HepG2 (cell line): ENCODE measurements at regions not wholly inside any gene's neighbourhood (a gene's known extent, or its start where the extent isn't known, plus 50 kb on each side); places are given as distances from the start of the nearest gene placed in this dataset.
A peak's percentile ranks its signal among the peaks of the same experiment; 100 is the strongest.

Experiments used
- ATAC-seq: fragments of 200-7000 bp; cut with Tn5 transposase; 3 replicates; pipeline ENCODE4 v1.9.1; 2020; ENCODE audit warnings: mild to moderate bottlenecking, moderate library complexity
- BruUV-seq: library from RNA; stranded (reverse); fragments of 400-500 nt; replicated peaks from 2 replicates; lab custom pipeline; 2021; lab: Mats Ljungman, UMichigan
- CTCF ChIA-PET: fragments of 300-600 bp; formaldehyde crosslinking; extraction: SDS; loops from one replicate; lab custom pipeline; 2021; ENCODE audit warnings: low total read pairs, inconsistent platforms, low intra/inter-chr PET ratio; lab: Yijun Ruan, JAX
- POLR2A ChIA-PET: fragments of 350-600 bp; sonication (Branson Sonifier 250); formaldehyde crosslinking; loops from one replicate; lab custom pipeline; 2020; ENCODE audit warnings: antibody characterized with exemption, inconsistent platforms; lab: Yijun Ruan, JAX
- DNase-seq: peaks from one replicate; pipeline ENCODE4 v3.0.0-alpha.2; 2015; ENCODE audit warnings: low spot score
- FAIRE-seq: peaks from 3 replicates; lab custom pipeline; 2011; peaks lifted over from hg19 to GRCh38; lab: Jason Lieb, UNC
- H2AFZ ChIP-seq: one replicate; pipeline ENCODE4 v1.6.1; 2011; ENCODE audit warnings: low read length, inconsistent platforms
- H3K27ac ChIP-seq: fragments of 300-600 bp; 3 replicates; pipeline ENCODE4 v1.8.0; 2011; ENCODE audit warnings: mixed run types, mild to moderate bottlenecking, mixed read lengths, low read length, inconsistent platforms; ENCODE audit not compliant: insufficient read depth; ENCODE audit errors: extremely low read length
- H3K27me3 ChIP-seq, 2 experiments: fragments of 200-600 bp in 1 of 2; 2 replicates in 1 of 2; 3 replicates in 1 of 2; pipeline versions ENCODE4 v1.6.0 to v1.8.0; 2011; ENCODE audit warnings: low read length in 2 of 2, mild to moderate bottlenecking in 2 of 2, moderate library complexity in 2 of 2, inconsistent platforms in 1 of 2; ENCODE audit not compliant: insufficient read depth in 2 of 2, control insufficient read depth in 1 of 2
- H3K36me3 ChIP-seq, 2 experiments: fragments of 200-600 bp in 1 of 2; replicated peaks in 1 of 2; 2 replicates in 1 of 2; 3 replicates in 1 of 2; pipeline versions ENCODE4 v1.5.1 to v1.8.0; 2011; ENCODE audit warnings: low read length in 2 of 2, inconsistent platforms in 1 of 2; ENCODE audit not compliant: insufficient read depth in 2 of 2, control insufficient read depth in 1 of 2
- H3K4me1 ChIP-seq: 2 replicates; pipeline ENCODE4 v1.5.1; 2012; ENCODE audit warnings: low read length, inconsistent platforms; ENCODE audit not compliant: insufficient read depth
- H3K4me2 ChIP-seq: 2 replicates; pipeline ENCODE4 v1.6.0; 2011; ENCODE audit warnings: low read depth, low read length, inconsistent platforms
- H3K4me3 ChIP-seq, 3 experiments: fragments of 200-600 bp in 1 of 3; sonication (generic), shearing (Covaris generic) in 1 of 3; replicated peaks in 1 of 3; 2 replicates each; pipeline ENCODE4 v1.5.1; 2011 to 2016; ENCODE audit warnings: low read length in 3 of 3, inconsistent platforms in 2 of 3, low read depth in 2 of 3, mild to moderate bottlenecking in 2 of 3, control low read depth in 1 of 3, mixed read lengths in 1 of 3; ENCODE audit not compliant: insufficient read depth in 1 of 3
- H3K79me2 ChIP-seq: one replicate; pipeline ENCODE4 v1.6.1; 2011; ENCODE audit warnings: low read length, inconsistent platforms; ENCODE audit not compliant: insufficient read depth
- H3K9ac ChIP-seq: 2 replicates; pipeline ENCODE4 v1.6.0; 2011; ENCODE audit warnings: mild to moderate bottlenecking, low read depth, low read length, inconsistent platforms; ENCODE audit not compliant: insufficient read depth
- H3K9me3 ChIP-seq: 2 replicates; pipeline ENCODE4 v1.5.1; 2012; ENCODE audit warnings: mild to moderate bottlenecking, low read length
- H4K20me1 ChIP-seq: 2 replicates; pipeline ENCODE4 v1.6.0; 2011; ENCODE audit warnings: inconsistent platforms, mild to moderate bottlenecking, low read length, moderate library complexity; ENCODE audit not compliant: insufficient read depth
- CEBPG ChIP-seq: IDR thresholded peaks from 2 replicates; pipeline ENCODE4 v1.6.1; 2016
- HES4 ChIP-seq: sonication (generic); formaldehyde crosslinking; IDR thresholded peaks from 2 replicates; pipeline ENCODE4 v1.9.0; 2021; ENCODE audit warnings: mild to moderate bottlenecking, missing genetic modification reagents, borderline replicate concordance
- HNRNPL ChIP-seq: fragments of 200-400 bp; formaldehyde crosslinking; IDR thresholded peaks from 2 replicates; pipeline ENCODE4 v1.6.1; 2017; ENCODE audit warnings: mild to moderate bottlenecking, low read depth, low read length
- HNRNPLL ChIP-seq: fragments of 200-400 bp; formaldehyde crosslinking; IDR thresholded peaks from 2 replicates; pipeline ENCODE4 v1.6.1; 2017; ENCODE audit warnings: mild to moderate bottlenecking, low read depth, low read length; ENCODE audit not compliant: poor library complexity, severe bottlenecking
- HOXA3 ChIP-seq: sonication (generic); formaldehyde crosslinking; IDR thresholded peaks from 2 replicates; pipeline ENCODE4 v1.5.0; 2020; ENCODE audit warnings: missing genetic modification reagents
- KDM1A ChIP-seq: IDR thresholded peaks from 2 replicates; pipeline ENCODE4 v1.6.1; 2016; ENCODE audit warnings: missing compliant biosample characterization
- NONO ChIP-seq, 2 experiments: fragments of 450-650 bp in 1 of 2; sonication (generic) in 1 of 2; formaldehyde crosslinking in 1 of 2; IDR thresholded peaks in 1 of 2; conservative IDR thresholded peaks in 1 of 2; 2 replicates each; pipeline versions ENCODE4 v1.6.1 to v1.8.0; 2017 to 2022; ENCODE audit warnings: mild to moderate bottlenecking in 1 of 2, missing genetic modification reagents in 1 of 2, moderate library complexity in 1 of 2
- RBM22 ChIP-seq: fragments of 200-400 bp; formaldehyde crosslinking; optimal IDR thresholded peaks from 2 replicates; pipeline ENCODE3; 2017; ENCODE audit warnings: mild to moderate bottlenecking, low read length, moderate library complexity
- SAFB2 ChIP-seq: sonication (generic); formaldehyde crosslinking; IDR thresholded peaks from 2 replicates; pipeline ENCODE4 v1.5.1; 2020; ENCODE audit warnings: missing genetic modification reagents, low read depth, mild to moderate bottlenecking, borderline replicate concordance
- ZNF143 ChIP-seq: sonication (generic); formaldehyde crosslinking; IDR thresholded peaks from 2 replicates; pipeline ENCODE4 v1.4.0; 2020; ENCODE audit warnings: missing genetic modification reagents
- WGBS: methylation state at CpG from one replicate; pipeline ENCODE4 v1.1.6; 2017; ENCODE audit warnings: low lambda C conversion rate; 5-methylcytosine and 5-hydroxymethylcytosine counted together
- in situ Hi-C: cut with HindIII; loops from 2 replicates; pipeline ENCODE4 v1.10.0; 2017; ENCODE audit warnings: low pct_unique_long_range_greater_than_20kb; ENCODE audit not compliant: extremely low pct_ligation_motif_present
- intact Hi-C: fragments of 100-400 bp; cut with micrococcal nuclease; formaldehyde crosslinking; loops from one replicate; pipeline ENCODE4 v1.10.0; 2022; ENCODE audit not compliant: unreplicated experiment
- TF ChIP-seq, protein P1 (sequence below): sonication (generic); formaldehyde crosslinking; IDR thresholded peaks from 2 replicates; pipeline ENCODE4 v1.4.0; 2020; ENCODE audit warnings: missing genetic modification reagents
- TF ChIP-seq, protein P2 (sequence below): sonication (generic); formaldehyde crosslinking; IDR thresholded peaks from 2 replicates; pipeline ENCODE4 v1.4.0; 2020; ENCODE audit warnings: missing genetic modification reagents
- TF ChIP-seq, protein P3 (sequence below): IDR thresholded peaks from 2 replicates; pipeline ENCODE4 v1.6.1; 2016; ENCODE audit warnings: mild to moderate bottlenecking

- no peak for TF ChIP-seq SAFB2 (CRISPR knock-in tag)
Measured at GRCh38 chr2:43028188-43028587, 198.2 kb downstream of the ZFP36L2 start (continued).

DNA sequence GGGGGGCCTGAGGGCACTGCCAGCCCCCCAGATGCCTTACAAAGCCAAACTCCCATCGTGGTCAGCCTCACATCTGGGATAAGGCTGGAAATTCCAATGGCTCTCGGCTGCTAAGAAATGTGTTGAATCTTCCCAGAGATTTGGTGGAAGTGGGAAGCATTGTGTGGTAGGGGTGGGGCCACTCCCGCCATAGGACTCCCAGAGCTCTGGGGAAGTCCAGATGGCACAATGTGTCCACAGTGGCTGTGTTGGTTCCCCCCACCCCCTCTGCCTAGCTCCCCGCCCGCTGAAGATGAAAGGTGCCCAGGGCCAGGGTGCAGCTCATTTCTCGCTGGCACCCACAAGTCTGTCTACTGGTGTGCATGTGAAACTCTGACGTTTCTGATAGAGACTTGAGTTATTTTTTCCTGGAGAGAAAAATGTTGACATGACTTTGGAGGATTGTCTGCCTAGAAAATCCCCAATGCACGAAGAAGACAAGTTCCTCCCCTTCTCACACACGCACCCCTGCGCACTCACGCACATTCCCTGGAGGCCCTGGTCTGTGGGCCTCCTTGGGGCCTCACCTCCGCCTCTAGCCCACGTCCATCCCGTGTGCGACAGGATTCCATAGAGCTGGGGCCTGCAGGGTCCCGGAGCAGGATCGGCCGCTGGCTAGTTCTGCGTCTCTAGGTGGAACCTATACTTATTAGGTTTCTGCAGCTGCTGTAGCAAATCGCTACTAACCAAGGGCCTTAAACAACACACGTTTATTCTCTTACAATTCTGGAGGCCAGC, 199.1 kb downstream of the ZFP36L2 start:
- Histone ChIP-seq H3K4me1 (peaks cover 40% of the 10 kb centered on the region), H3K27ac (no peak overlapping the region), H3K9me3 (no peaks in the 10 kb centered on the region), H3K79me2 (no peaks in the 10 kb centered on the region), H3K9ac (no peak overlapping the region), H2AFZ (no peak overlapping the region), H3K4me3 (no peak overlapping the region), H3K4me2 (no peak overlapping the region), H4K20me1 (no peaks in the 10 kb centered on the region), H3K36me3 (no peaks in the 10 kb centered on the region), H3K27me3 (no peaks in the 10 kb centered on the region)
- POLR2A ChIA-PET, result interaction anchor here (0.6 to 2.8 kb wide), 3 partner anchors 49 to 505 kb away, joined by 3 to 15 read pairs (median 3); no protein-coding TSS in a partner anchor
- CTCF ChIA-PET, result no interaction called here
- FAIRE-seq (no peak), DNase-seq (no peak), ATAC-seq (no peak)
- in situ Hi-C loops (loop anchor here (10.0 kb wide), 2 partner anchors 172 to 458 kb away; no protein-coding TSS in a partner anchor), intact Hi-C loops (no loop called here)
- 86% methylated on average over 21 of the region's 21 CpGs for WGBS
- no TSS peak for BruUV-seq
- TF ChIP-seq, protein P1, sequence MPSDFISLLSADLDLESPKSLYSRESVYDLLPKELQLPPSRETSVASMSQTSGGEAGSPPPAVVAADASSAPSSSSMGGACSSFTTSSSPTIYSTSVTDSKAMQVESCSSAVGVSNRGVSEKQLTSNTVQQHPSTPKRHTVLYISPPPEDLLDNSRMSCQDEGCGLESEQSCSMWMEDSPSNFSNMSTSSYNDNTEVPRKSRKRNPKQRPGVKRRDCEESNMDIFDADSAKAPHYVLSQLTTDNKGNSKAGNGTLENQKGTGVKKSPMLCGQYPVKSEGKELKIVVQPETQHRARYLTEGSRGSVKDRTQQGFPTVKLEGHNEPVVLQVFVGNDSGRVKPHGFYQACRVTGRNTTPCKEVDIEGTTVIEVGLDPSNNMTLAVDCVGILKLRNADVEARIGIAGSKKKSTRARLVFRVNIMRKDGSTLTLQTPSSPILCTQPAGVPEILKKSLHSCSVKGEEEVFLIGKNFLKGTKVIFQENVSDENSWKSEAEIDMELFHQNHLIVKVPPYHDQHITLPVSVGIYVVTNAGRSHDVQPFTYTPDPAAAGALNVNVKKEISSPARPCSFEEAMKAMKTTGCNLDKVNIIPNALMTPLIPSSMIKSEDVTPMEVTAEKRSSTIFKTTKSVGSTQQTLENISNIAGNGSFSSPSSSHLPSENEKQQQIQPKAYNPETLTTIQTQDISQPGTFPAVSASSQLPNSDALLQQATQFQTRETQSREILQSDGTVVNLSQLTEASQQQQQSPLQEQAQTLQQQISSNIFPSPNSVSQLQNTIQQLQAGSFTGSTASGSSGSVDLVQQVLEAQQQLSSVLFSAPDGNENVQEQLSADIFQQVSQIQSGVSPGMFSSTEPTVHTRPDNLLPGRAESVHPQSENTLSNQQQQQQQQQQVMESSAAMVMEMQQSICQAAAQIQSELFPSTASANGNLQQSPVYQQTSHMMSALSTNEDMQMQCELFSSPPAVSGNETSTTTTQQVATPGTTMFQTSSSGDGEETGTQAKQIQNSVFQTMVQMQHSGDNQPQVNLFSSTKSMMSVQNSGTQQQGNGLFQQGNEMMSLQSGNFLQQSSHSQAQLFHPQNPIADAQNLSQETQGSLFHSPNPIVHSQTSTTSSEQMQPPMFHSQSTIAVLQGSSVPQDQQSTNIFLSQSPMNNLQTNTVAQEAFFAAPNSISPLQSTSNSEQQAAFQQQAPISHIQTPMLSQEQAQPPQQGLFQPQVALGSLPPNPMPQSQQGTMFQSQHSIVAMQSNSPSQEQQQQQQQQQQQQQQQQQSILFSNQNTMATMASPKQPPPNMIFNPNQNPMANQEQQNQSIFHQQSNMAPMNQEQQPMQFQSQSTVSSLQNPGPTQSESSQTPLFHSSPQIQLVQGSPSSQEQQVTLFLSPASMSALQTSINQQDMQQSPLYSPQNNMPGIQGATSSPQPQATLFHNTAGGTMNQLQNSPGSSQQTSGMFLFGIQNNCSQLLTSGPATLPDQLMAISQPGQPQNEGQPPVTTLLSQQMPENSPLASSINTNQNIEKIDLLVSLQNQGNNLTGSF, result no peak
- no peak for TF ChIP-seq HNRNPLL
- TF ChIP-seq NONO (IDR thresholded peaks at IDR 0.05), result no peak
- no peak for TF ChIP-seq NONO (CRISPR knock-in tag; conservative IDR thresholded peaks at IDR 0.05)
- no peak for TF ChIP-seq ZNF143 (CRISPR knock-in tag)
- no peak for TF ChIP-seq HES4 (CRISPR knock-in tag)
- TF ChIP-seq HOXA3 (CRISPR knock-in tag), result 0 out of 2 replicates have a peak, but pooled peaks have one; percentile 4
- TF ChIP-seq CEBPG (CRISPR knock-in tag), result no peak
- TF ChIP-seq KDM1A, result no peak
- TF ChIP-seq HNRNPL, result 0 out of 2 replicates have a peak, but pooled peaks have one; percentile 33
- TF ChIP-seq, protein P2, sequence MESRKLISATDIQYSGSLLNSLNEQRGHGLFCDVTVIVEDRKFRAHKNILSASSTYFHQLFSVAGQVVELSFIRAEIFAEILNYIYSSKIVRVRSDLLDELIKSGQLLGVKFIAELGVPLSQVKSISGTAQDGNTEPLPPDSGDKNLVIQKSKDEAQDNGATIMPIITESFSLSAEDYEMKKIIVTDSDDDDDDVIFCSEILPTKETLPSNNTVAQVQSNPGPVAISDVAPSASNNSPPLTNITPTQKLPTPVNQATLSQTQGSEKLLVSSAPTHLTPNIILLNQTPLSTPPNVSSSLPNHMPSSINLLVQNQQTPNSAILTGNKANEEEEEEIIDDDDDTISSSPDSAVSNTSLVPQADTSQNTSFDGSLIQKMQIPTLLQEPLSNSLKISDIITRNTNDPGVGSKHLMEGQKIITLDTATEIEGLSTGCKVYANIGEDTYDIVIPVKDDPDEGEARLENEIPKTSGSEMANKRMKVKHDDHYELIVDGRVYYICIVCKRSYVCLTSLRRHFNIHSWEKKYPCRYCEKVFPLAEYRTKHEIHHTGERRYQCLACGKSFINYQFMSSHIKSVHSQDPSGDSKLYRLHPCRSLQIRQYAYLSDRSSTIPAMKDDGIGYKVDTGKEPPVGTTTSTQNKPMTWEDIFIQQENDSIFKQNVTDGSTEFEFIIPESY (CRISPR knock-in tag), result peak; percentile 46; the same call in 1 of the 2 replicates
- TF ChIP-seq, protein P3, sequence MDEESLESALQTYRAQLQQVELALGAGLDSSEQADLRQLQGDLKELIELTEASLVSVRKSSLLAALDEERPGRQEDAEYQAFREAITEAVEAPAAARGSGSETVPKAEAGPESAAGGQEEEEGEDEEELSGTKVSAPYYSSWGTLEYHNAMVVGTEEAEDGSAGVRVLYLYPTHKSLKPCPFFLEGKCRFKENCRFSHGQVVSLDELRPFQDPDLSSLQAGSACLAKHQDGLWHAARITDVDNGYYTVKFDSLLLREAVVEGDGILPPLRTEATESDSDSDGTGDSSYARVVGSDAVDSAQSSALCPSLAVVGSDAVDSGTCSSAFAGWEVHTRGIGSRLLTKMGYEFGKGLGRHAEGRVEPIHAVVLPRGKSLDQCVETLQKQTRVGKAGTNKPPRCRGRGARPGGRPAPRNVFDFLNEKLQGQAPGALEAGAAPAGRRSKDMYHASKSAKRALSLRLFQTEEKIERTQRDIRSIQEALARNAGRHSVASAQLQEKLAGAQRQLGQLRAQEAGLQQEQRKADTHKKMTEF (CRISPR knock-in tag), result no peak
- TF ChIP-seq RBM22, result no peak
